DND-41 (cell line): ENCODE measurements at regions not wholly inside any gene's neighbourhood (a gene's known extent, or its start where the extent isn't known, plus 50 kb on each side); places are given as distances from the start of the nearest gene placed in this dataset.

Experiments used
- ATAC-seq: fragments of 200-7000 bp; cut with Tn5 transposase; 3 replicates; pipeline ENCODE4 v1.9.1; 2021; ENCODE audit warnings: low read depth; ENCODE audit not compliant: insufficient read depth
- DNase-seq: peaks from one replicate; pipeline ENCODE4 v3.0.0-alpha.2; 2020
- H2AFZ ChIP-seq: 2 replicates; pipeline ENCODE4 v1.6.0; 2012; ENCODE audit warnings: low read depth, low read length
- H3K27ac ChIP-seq: 2 replicates; pipeline ENCODE4 v1.5.1; 2012; ENCODE audit warnings: low read length, inconsistent platforms
- H3K27me3 ChIP-seq: fragments of 200-600 bp; sonication (generic); 2 replicates; pipeline ENCODE4 v1.6.0; 2012; ENCODE audit warnings: low read length, mild to moderate bottlenecking, inconsistent platforms; ENCODE audit not compliant: insufficient read depth, poor library complexity
- H3K36me3 ChIP-seq: 2 replicates; pipeline ENCODE4 v1.5.1; 2012; ENCODE audit warnings: low read length, inconsistent platforms; ENCODE audit not compliant: insufficient read depth
- H3K4me1 ChIP-seq: 2 replicates; pipeline ENCODE4 v1.5.1; 2012; ENCODE audit warnings: mild to moderate bottlenecking, low read length; ENCODE audit not compliant: insufficient read depth
- H3K4me2 ChIP-seq: 2 replicates; pipeline ENCODE4 v1.6.0; 2012; ENCODE audit warnings: mild to moderate bottlenecking, moderate library complexity, low read length, inconsistent platforms; ENCODE audit not compliant: insufficient read depth
- H3K4me3 ChIP-seq, 2 experiments: fragments of 200-600 bp in 1 of 2; shearing (Covaris generic) in 1 of 2; 2 replicates each; pipeline ENCODE4 v1.5.1; 2012 to 2016; ENCODE audit warnings: inconsistent platforms in 2 of 2, low read length in 2 of 2, mild to moderate bottlenecking in 2 of 2, low read depth in 1 of 2, moderate library complexity in 1 of 2
- H3K79me2 ChIP-seq: 2 replicates; pipeline ENCODE4 v1.6.0; 2012; ENCODE audit warnings: low read length, inconsistent platforms; ENCODE audit not compliant: insufficient read depth
- H3K9ac ChIP-seq: 2 replicates; pipeline ENCODE4 v1.6.0; 2012; ENCODE audit warnings: low read depth, mild to moderate bottlenecking, inconsistent platforms, low read length, moderate library complexity
- H3K9me3 ChIP-seq: 2 replicates; pipeline ENCODE4 v1.5.1; 2012; ENCODE audit warnings: low read length, moderate library complexity, mild to moderate bottlenecking, inconsistent platforms; ENCODE audit not compliant: insufficient read depth, severe bottlenecking
- H4K20me1 ChIP-seq: 2 replicates; pipeline ENCODE4 v1.6.0; 2012; ENCODE audit warnings: low read length; ENCODE audit not compliant: insufficient read depth
- CTCF ChIP-seq: IDR thresholded peaks from 2 replicates; pipeline ENCODE4 v1.5.1; 2012; ENCODE audit warnings: borderline replicate concordance, low read length, moderate library complexity, mild to moderate bottlenecking; ENCODE audit not compliant: poor library complexity, severe bottlenecking; ENCODE audit errors: extremely low read depth
- EZH2 ChIP-seq: IDR thresholded peaks from 3 replicates; pipeline ENCODE4 v1.6.1; 2012; ENCODE audit warnings: borderline replicate concordance, low read depth, mild to moderate bottlenecking, moderate library complexity, low read length, inconsistent platforms; ENCODE audit not compliant: severe bottlenecking

DNA sequence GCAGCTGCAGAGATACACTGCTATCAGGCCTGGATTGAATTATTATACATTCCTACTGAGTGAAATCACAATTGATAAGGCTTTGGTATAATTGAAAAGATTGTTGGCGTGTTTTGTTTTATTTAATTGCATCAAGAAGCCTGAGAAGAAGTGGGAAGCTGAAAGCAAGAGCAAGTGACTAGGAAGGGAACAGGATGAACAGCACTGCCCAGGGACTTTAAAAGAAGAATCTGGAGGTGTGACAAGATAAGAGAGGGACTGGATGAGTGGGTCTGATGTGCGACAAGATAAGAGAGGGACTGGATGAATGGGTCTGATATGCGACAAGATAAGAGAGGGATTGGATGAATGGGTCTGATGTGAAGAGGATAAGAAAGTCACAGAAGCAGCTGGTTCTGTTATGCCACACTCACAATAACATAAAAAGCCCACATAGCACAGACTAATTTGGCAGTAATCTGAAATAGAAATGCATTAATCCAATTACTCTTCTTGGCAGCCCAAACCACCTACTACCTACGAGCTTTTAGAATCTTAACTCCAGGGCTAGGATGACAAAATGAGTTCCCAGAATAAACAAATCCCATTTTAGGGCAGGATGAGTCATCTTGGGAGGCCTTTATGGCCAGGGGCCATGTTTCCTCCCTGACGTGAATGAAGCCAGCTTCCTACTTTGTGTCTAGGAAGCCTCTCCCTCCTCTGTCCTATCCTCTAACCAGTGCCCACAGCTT, 129.7 kb downstream of the DUSP10 start:
- TF ChIP-seq CTCF: no peak
- no peak for TF ChIP-seq EZH2
- no peak overlapping the region for H3K4me2 ChIP-seq
- no peak for DNase-seq
- no peaks in the 10 kb centered on the region for H3K27me3 ChIP-seq
- no peak overlapping the region for H3K4me3 ChIP-seq
- no peaks in the 10 kb centered on the region for H3K79me2 ChIP-seq
- no peak overlapping the region for H3K27ac ChIP-seq
- H2AFZ ChIP-seq: no peak overlapping the region
- H4K20me1 ChIP-seq: no peaks in the 10 kb centered on the region
- H3K9ac ChIP-seq: no peak overlapping the region
- no peaks in the 10 kb centered on the region for H3K4me1 ChIP-seq
- H3K36me3 ChIP-seq: no peaks in the 10 kb centered on the region
- H3K9me3 ChIP-seq: no peaks in the 10 kb centered on the region
- no peak for ATAC-seq

DNA sequence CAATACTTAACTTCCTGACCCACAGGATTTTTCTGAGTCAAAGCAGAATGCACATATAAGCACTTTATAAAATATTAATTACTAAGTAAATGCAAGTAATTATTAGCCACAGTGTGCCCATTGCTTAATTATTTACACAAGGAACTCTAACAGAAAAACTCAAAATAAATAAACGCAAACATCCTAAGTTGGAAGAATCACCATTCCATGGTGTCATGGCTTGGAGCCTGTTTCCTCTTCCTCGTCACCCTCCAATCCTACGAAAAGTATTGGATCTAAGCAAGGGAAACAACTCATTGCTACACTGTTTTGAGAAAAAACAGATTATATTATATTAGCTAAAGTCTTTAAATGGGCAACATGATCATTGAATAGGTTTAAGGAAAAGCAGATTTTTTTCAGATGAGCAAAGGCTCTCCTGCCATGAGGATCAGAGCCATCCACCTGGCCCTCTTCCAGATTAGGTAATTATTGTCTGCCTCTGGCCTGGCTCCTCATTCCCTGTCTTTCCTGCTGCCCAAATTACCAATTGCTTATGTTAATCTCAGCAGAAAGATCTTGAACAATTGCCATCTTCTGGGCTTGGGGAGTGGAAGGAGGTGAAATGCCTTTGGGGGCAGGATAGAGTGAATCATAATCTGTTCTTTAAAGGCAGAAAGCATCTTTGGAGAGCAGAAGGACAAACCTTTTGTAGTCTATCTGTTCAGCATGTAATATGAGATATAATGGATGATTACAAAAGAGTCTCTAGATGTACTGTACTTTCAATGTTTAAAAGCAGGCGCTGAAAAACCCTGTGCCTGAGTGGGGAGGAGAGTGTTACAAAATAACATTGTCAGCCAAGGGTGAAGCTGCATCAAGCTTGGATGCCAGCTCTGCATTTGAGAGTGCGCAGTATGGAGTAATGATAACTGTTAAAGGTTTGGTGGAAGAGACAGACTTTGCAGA, 121.2 kb downstream of the DUSP10 start:
- no peaks in the 10 kb centered on the region for H3K4me1 ChIP-seq
- H4K20me1 ChIP-seq: no peaks in the 10 kb centered on the region
- no peaks in the 10 kb centered on the region for H3K36me3 ChIP-seq
- H3K27ac ChIP-seq: no peak overlapping the region
- H3K79me2 ChIP-seq: no peaks in the 10 kb centered on the region
- no peak overlapping the region; the same call in 1 of the 2 replicates for H2AFZ ChIP-seq
- H3K9ac ChIP-seq: no peak overlapping the region
- no peak overlapping the region for H3K4me2 ChIP-seq
- no peak overlapping the region for H3K4me3 ChIP-seq
- ATAC-seq (no peak), DNase-seq (no peak)
- H3K27me3 ChIP-seq: no peaks in the 10 kb centered on the region
- no peaks in the 10 kb centered on the region for H3K9me3 ChIP-seq
- TF ChIP-seq CTCF (no peak), EZH2 (no peak)

DNA sequence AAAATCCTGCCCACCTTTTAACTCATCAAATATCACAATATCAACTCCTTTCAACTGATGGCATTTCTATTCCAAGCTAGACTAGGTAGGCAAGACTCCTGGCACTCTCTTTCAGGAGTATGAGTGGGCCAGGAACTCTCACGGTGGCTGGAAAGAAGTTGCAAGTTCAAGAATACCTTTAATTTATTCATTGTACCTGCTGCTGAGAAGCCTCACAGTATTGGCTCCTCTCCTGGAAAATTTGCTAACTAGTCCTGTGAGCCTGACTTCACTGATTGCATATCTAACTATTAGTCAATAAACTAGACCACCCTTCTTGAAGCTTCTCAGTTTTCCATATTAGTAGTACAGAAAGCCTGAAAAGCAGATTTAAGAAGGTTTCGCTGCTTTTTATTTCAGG, 120.2 kb downstream of the DUSP10 start:
- H3K27ac ChIP-seq: no peak overlapping the region
- H3K79me2 ChIP-seq: no peaks in the 10 kb centered on the region
- no peak overlapping the region for H2AFZ ChIP-seq
- ATAC-seq: no peak
- no peak overlapping the region for H3K4me3 ChIP-seq
- H3K4me1 ChIP-seq: no peaks in the 10 kb centered on the region
- H3K9ac ChIP-seq: no peak overlapping the region
- TF ChIP-seq EZH2 (no peak), CTCF (no peak)
- DNase-seq: no peak
- no peaks in the 10 kb centered on the region for H4K20me1 ChIP-seq
- no peak overlapping the region for H3K4me2 ChIP-seq
- no peaks in the 10 kb centered on the region for H3K36me3 ChIP-seq
- no peaks in the 10 kb centered on the region for H3K9me3 ChIP-seq
- no peaks in the 10 kb centered on the region for H3K27me3 ChIP-seq
